Karpas-422 (cell line): ENCODE measurements at regions not wholly inside any gene's neighbourhood (a gene's known extent, or its start where the extent isn't known, plus 50 kb on each side); places are given as distances from the start of the nearest gene placed in this dataset.

Experiments used
- DNase-seq: peaks from one replicate; pipeline ENCODE4 v3.0.0-alpha.2; 2015
- H2AFZ ChIP-seq: fragments of 200-600 bp; sonication (generic); 2 replicates; pipeline ENCODE4 v1.6.1; 2014; ENCODE audit warnings: antibody characterized with exemption, low read length, mixed read lengths
- H3K27ac ChIP-seq: fragments of 200-600 bp; sonication (generic); 2 replicates; pipeline ENCODE4 v1.5.1; 2014; ENCODE audit warnings: mild to moderate bottlenecking, low read length, moderate library complexity
- H3K27me3 ChIP-seq: fragments of 200-600 bp; sonication (generic); 2 replicates; pipeline ENCODE4 v1.6.1; 2014; ENCODE audit warnings: low read length, mixed read lengths
- H3K36me3 ChIP-seq: fragments of 200-600 bp; sonication (generic); 2 replicates; pipeline ENCODE4 v1.6.1; 2014; ENCODE audit warnings: low read length, mixed read lengths; ENCODE audit not compliant: insufficient read depth
- H3K4me1 ChIP-seq: fragments of 200-600 bp; sonication (generic); 2 replicates; pipeline ENCODE4 v1.6.1; 2014; ENCODE audit warnings: mild to moderate bottlenecking, low read length, mixed read lengths
- H3K4me2 ChIP-seq: fragments of 200-600 bp; sonication (generic); 2 replicates; pipeline ENCODE4 v1.6.1; 2014; ENCODE audit warnings: low read length, low read depth, mild to moderate bottlenecking; ENCODE audit not compliant: poor library complexity, severe bottlenecking
- H3K4me3 ChIP-seq: fragments of 200-600 bp; sonication (generic); 2 replicates; pipeline ENCODE4 v1.5.1; 2014; ENCODE audit warnings: mild to moderate bottlenecking, antibody characterized with exemption, low read length, mixed read lengths
- H3K79me2 ChIP-seq: fragments of 200-600 bp; sonication (generic); 2 replicates; pipeline ENCODE4 v1.6.1; 2014; ENCODE audit warnings: mild to moderate bottlenecking, low read length, mixed read lengths
- H3K9ac ChIP-seq: fragments of 200-600 bp; sonication (generic); 2 replicates; pipeline ENCODE4 v1.6.0; 2014; ENCODE audit warnings: low read length
- H3K9me2 ChIP-seq: fragments of 200-600 bp; sonication (generic), shearing (Covaris generic); replicated peaks from 2 replicates; pipeline ENCODE4 v1.6.0; 2014; ENCODE audit warnings: mild to moderate bottlenecking, low read length, moderate library complexity; ENCODE audit not compliant: insufficient read depth
- H3K9me3 ChIP-seq: fragments of 300-700, 200-600 bp; sonication (generic); 2 replicates; pipeline ENCODE4 v1.6.1; 2014; ENCODE audit warnings: low read length, mixed read lengths
- H4K20me1 ChIP-seq: fragments of 200-600 bp; sonication (generic); 2 replicates; pipeline ENCODE4 v1.6.1; 2014; ENCODE audit warnings: mild to moderate bottlenecking, antibody characterized with exemption, low read length, low read depth; ENCODE audit not compliant: insufficient read depth

GRCh38 chr11:80771017-80771416 is 1330.2 kb upstream of the TENM4 start:
- Histone ChIP-seq H4K20me1 (no peaks in the 10 kb centered on the region), H3K9me3 (peaks cover 4% of the 10 kb centered on the region), H3K4me2 (no peak overlapping the region), H3K27ac (no peak overlapping the region), H3K9me2 (no peaks in the 10 kb centered on the region), H3K4me1 (no peaks in the 10 kb centered on the region), H3K79me2 (no peaks in the 10 kb centered on the region), H3K9ac (no peak overlapping the region), H3K4me3 (no peak overlapping the region), H3K36me3 (no peaks in the 10 kb centered on the region), H2AFZ (no peak overlapping the region), H3K27me3 (no peaks in the 10 kb centered on the region)
- DNase-seq = no peak

GRCh38 chr11:80758787-80759186 is 1318.0 kb upstream of the TENM4 start:
- H3K27me3 ChIP-seq = no peaks in the 10 kb centered on the region
- no peak overlapping the region for H3K9ac ChIP-seq
- H3K4me1 ChIP-seq = no peaks in the 10 kb centered on the region
- no peak overlapping the region for H2AFZ ChIP-seq
- DNase-seq = no peak
- no peak overlapping the region for H3K4me2 ChIP-seq
- no peak overlapping the region for H3K27ac ChIP-seq
- H4K20me1 ChIP-seq = no peaks in the 10 kb centered on the region
- H3K4me3 ChIP-seq = no peak overlapping the region
- no peaks in the 10 kb centered on the region for H3K36me3 ChIP-seq
- no peaks in the 10 kb centered on the region for H3K9me3 ChIP-seq
- no peaks in the 10 kb centered on the region for H3K79me2 ChIP-seq
- H3K9me2 ChIP-seq = no peaks in the 10 kb centered on the region; the same call in 1 of the 2 replicates

GRCh38 chr11:80748207-80748925 is 1307.5 kb upstream of the TENM4 start:
- Histone ChIP-seq H3K9ac (no peak overlapping the region), H3K9me3 (no peaks in the 10 kb centered on the region), H3K27me3 (no peaks in the 10 kb centered on the region), H3K79me2 (no peaks in the 10 kb centered on the region), H3K4me2 (no peak overlapping the region), H3K9me2 (0 out of 2 replicates have a peak, but pooled peaks cover 4% of the 10 kb centered on the region), H2AFZ (no peak overlapping the region), H4K20me1 (no peaks in the 10 kb centered on the region), H3K36me3 (no peaks in the 10 kb centered on the region), H3K4me1 (no peaks in the 10 kb centered on the region), H3K4me3 (no peak overlapping the region), H3K27ac (no peak overlapping the region)
- no peak for DNase-seq

- no peaks in the 10 kb centered on the region for H3K27me3 ChIP-seq
- H3K9me2 ChIP-seq = peaks cover 4% of the 10 kb centered on the region; the same call in 1 of the 2 replicates
- no peak overlapping the region for H2AFZ ChIP-seq
- H3K4me1 ChIP-seq = no peaks in the 10 kb centered on the region
- 0 out of 2 replicates have a peak, but pooled peaks cover 3% of the 10 kb centered on the region for H3K9me3 ChIP-seq
- H3K79me2 ChIP-seq = no peaks in the 10 kb centered on the region
- H4K20me1 ChIP-seq = no peaks in the 10 kb centered on the region
- no peaks in the 10 kb centered on the region for H3K36me3 ChIP-seq
- H3K27ac ChIP-seq = no peak overlapping the region
- H3K4me3 ChIP-seq = no peak overlapping the region
- no peak for DNase-seq
- H3K4me2 ChIP-seq = no peak overlapping the region
- H3K9ac ChIP-seq = no peak overlapping the region
These were observed 1305.5 kb upstream of the TENM4 start for GRCh38 chr11:80746300-80746699.

DNA sequence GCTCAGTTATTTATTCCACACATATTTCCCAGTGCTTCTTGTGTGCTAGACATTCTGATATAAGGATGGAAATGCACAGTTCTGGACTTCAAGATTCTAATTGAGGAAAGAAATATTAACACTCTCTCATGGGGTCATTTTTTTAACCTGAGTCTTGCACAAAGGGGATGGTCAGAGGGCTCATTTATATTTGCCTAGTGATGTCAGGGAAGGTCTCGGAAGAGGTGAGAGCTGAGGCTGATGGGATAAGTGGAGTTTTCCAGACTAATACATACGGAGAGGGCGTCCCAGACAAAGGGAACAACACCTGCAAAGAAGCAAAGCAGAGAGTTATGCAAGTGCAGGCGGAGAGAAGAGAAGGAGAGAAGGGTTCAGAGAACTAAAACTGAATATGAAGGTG is 1304.6 kb upstream of the TENM4 start:
- H3K36me3 ChIP-seq = no peaks in the 10 kb centered on the region
- no peaks in the 10 kb centered on the region for H3K79me2 ChIP-seq
- peaks cover 4% of the 10 kb centered on the region; the same call in 1 of the 2 replicates for H3K9me2 ChIP-seq
- no peaks in the 10 kb centered on the region for H3K4me1 ChIP-seq
- no peak for DNase-seq
- no peaks in the 10 kb centered on the region for H4K20me1 ChIP-seq
- no peaks in the 10 kb centered on the region for H3K27me3 ChIP-seq
- 0 out of 2 replicates have a peak, but pooled peaks cover 3% of the 10 kb centered on the region for H3K9me3 ChIP-seq
- H3K4me2 ChIP-seq = no peak overlapping the region
- H3K27ac ChIP-seq = no peak overlapping the region
- no peak overlapping the region for H3K9ac ChIP-seq
- no peak overlapping the region for H3K4me3 ChIP-seq
- H2AFZ ChIP-seq = no peak overlapping the region

GRCh38 chr11:80733790-80734189 is 1293.0 kb upstream of the TENM4 start:
- no peak overlapping the region for H3K4me3 ChIP-seq
- H3K4me2 ChIP-seq = no peak overlapping the region
- H2AFZ ChIP-seq = no peak overlapping the region
- H3K4me1 ChIP-seq = no peaks in the 10 kb centered on the region
- no peak overlapping the region for H3K27ac ChIP-seq
- H3K9me2 ChIP-seq = no peaks in the 10 kb centered on the region
- H3K27me3 ChIP-seq = no peaks in the 10 kb centered on the region
- no peak for DNase-seq
- H3K79me2 ChIP-seq = no peaks in the 10 kb centered on the region
- no peaks in the 10 kb centered on the region for H4K20me1 ChIP-seq
- H3K9me3 ChIP-seq = peaks cover 6% of the 10 kb centered on the region; the same call in 1 of the 2 replicates
- H3K9ac ChIP-seq = no peak overlapping the region
- no peaks in the 10 kb centered on the region for H3K36me3 ChIP-seq

- no peaks in the 10 kb centered on the region for H3K9me2 ChIP-seq
These were observed 1292.5 kb upstream of the TENM4 start for GRCh38 chr11:80733361-80733760.

GRCh38 chr11:80727315-80727714 is 1286.5 kb upstream of the TENM4 start:
- no peak for DNase-seq
- no peak overlapping the region for H3K4me2 ChIP-seq

More at GRCh38 chr11:80733361-80733760, 1292.5 kb upstream of the TENM4 start:
- Histone ChIP-seq H3K27me3 (no peaks in the 10 kb centered on the region), H4K20me1 (no peaks in the 10 kb centered on the region), H3K4me1 (no peaks in the 10 kb centered on the region), H3K4me2 (no peak overlapping the region), H3K79me2 (no peaks in the 10 kb centered on the region), H3K27ac (no peak overlapping the region), H3K36me3 (no peaks in the 10 kb centered on the region), H2AFZ (no peak overlapping the region), H3K9ac (no peak overlapping the region), H3K9me3 (peaks cover 6% of the 10 kb centered on the region; the same call in 1 of the 2 replicates), H3K4me3 (no peak overlapping the region)
- DNase-seq = no peak

More at GRCh38 chr11:80727315-80727714, 1286.5 kb upstream of the TENM4 start:
- H3K27me3 ChIP-seq = no peaks in the 10 kb centered on the region
- no peak overlapping the region for H3K9ac ChIP-seq
- H3K79me2 ChIP-seq = no peaks in the 10 kb centered on the region
- no peak overlapping the region for H3K27ac ChIP-seq
- no peaks in the 10 kb centered on the region for H3K9me3 ChIP-seq
- H2AFZ ChIP-seq = no peak overlapping the region
- no peaks in the 10 kb centered on the region for H3K9me2 ChIP-seq
- peaks cover 4% of the 10 kb centered on the region; the same call in 1 of the 2 replicates for H3K4me1 ChIP-seq
- H3K36me3 ChIP-seq = no peaks in the 10 kb centered on the region
- no peak overlapping the region for H3K4me3 ChIP-seq
- no peaks in the 10 kb centered on the region for H4K20me1 ChIP-seq
